ENCODE measurements at regions not wholly inside any gene's neighbourhood (a gene's known extent, or its start where the extent isn't known, plus 50 kb on each side); places are given as distances from the start of the nearest gene placed in this dataset.

GRCh38 chr9:74304598-74304997 lies 192.5 kb upstream of the RORB start:
- H3K9me3 ChIP-seq (ENCODE audit: insufficient read depth, low read length): no peaks in the 10 kb centered on the region
- H3K9me2 ChIP-seq (replicated peaks; ENCODE audit: insufficient read depth, low read length): no peaks in the 10 kb centered on the region
- no peaks in the 10 kb centered on the region for H4K20me1 ChIP-seq (ENCODE audit: low read depth, low read length)
- H3F3A ChIP-seq (ENCODE audit: insufficient read depth): no peaks in the 10 kb centered on the region
- no peak overlapping the region for H3K4me2 ChIP-seq (ENCODE audit: low read depth, low read length, poor library complexity, severe bottlenecking)
- H3K27me3 ChIP-seq (ENCODE audit: low read length): no peaks in the 10 kb centered on the region
- no peak overlapping the region for H3K9ac ChIP-seq (ENCODE audit: low read length)
- no peaks in the 10 kb centered on the region for H3K79me2 ChIP-seq (ENCODE audit: insufficient read depth, low read length)
- H3K4me3 ChIP-seq (ENCODE audit: insufficient read depth, low read length, poor library complexity, severe bottlenecking): no peak overlapping the region
- H3K27ac ChIP-seq (ENCODE audit: low read depth, low read length): no peak overlapping the region
- TF ChIP-seq CTCF (IDR thresholded peaks at IDR 0.05; ENCODE audit: insufficient read depth, low read length, poor library complexity, severe bottlenecking) (no peak), EZH2phosphoT487 (conservative IDR thresholded peaks at IDR 0.05; ENCODE audit: low read length) (no peak)
- H3K36me3 ChIP-seq (ENCODE audit: low read length): no peaks in the 10 kb centered on the region
- H2AFZ ChIP-seq (ENCODE audit: low read depth, low read length, severe bottlenecking): no peak overlapping the region

- Histone ChIP-seq H3K9me3 (ENCODE audit: insufficient read depth, low read length) (no peaks in the 10 kb centered on the region), H3K9me2 (replicated peaks; ENCODE audit: insufficient read depth, low read length) (no peaks in the 10 kb centered on the region), H3K27me3 (ENCODE audit: low read length) (no peaks in the 10 kb centered on the region), H3K27ac (ENCODE audit: low read depth, low read length) (no peak overlapping the region), H3K36me3 (ENCODE audit: low read length) (no peaks in the 10 kb centered on the region), H4K20me1 (ENCODE audit: low read depth, low read length) (no peaks in the 10 kb centered on the region), H3F3A (ENCODE audit: insufficient read depth) (no peaks in the 10 kb centered on the region), H2AFZ (ENCODE audit: low read depth, low read length, severe bottlenecking) (no peak overlapping the region), H3K4me2 (ENCODE audit: low read depth, low read length, poor library complexity, severe bottlenecking) (no peak overlapping the region), H3K4me3 (ENCODE audit: insufficient read depth, low read length, poor library complexity, severe bottlenecking) (no peak overlapping the region), H3K9ac (ENCODE audit: low read length) (no peak overlapping the region), H3K79me2 (ENCODE audit: insufficient read depth, low read length) (no peaks in the 10 kb centered on the region)
- TF ChIP-seq CTCF (IDR thresholded peaks at IDR 0.05; ENCODE audit: insufficient read depth, low read length, poor library complexity, severe bottlenecking) (no peak), EZH2phosphoT487 (conservative IDR thresholded peaks at IDR 0.05; ENCODE audit: low read length) (no peak)
These were observed 187.5 kb upstream of the RORB start for GRCh38 chr9:74309654-74310053.

- Histone ChIP-seq H3K27me3 (ENCODE audit: low read length) (no peaks in the 10 kb centered on the region), H3K27ac (ENCODE audit: low read depth, low read length) (no peak overlapping the region), H3K9ac (ENCODE audit: low read length) (no peak overlapping the region), H2AFZ (ENCODE audit: low read depth, low read length, severe bottlenecking) (no peak overlapping the region), H3K36me3 (ENCODE audit: low read length) (no peaks in the 10 kb centered on the region), H3K4me3 (ENCODE audit: insufficient read depth, low read length, poor library complexity, severe bottlenecking) (no peak overlapping the region), H3K9me2 (replicated peaks; ENCODE audit: insufficient read depth, low read length) (no peaks in the 10 kb centered on the region), H3K4me2 (ENCODE audit: low read depth, low read length, poor library complexity, severe bottlenecking) (no peak overlapping the region), H3F3A (ENCODE audit: insufficient read depth) (no peaks in the 10 kb centered on the region), H3K9me3 (ENCODE audit: insufficient read depth, low read length) (no peaks in the 10 kb centered on the region), H4K20me1 (ENCODE audit: low read depth, low read length) (no peaks in the 10 kb centered on the region), H3K79me2 (ENCODE audit: insufficient read depth, low read length) (no peaks in the 10 kb centered on the region)
- TF ChIP-seq CTCF (IDR thresholded peaks at IDR 0.05; ENCODE audit: insufficient read depth, low read length, poor library complexity, severe bottlenecking): no peak
- no peak for TF ChIP-seq EZH2phosphoT487 (conservative IDR thresholded peaks at IDR 0.05; ENCODE audit: low read length)
These were observed 179.9 kb upstream of the RORB start for GRCh38 chr9:74317235-74317634.

GRCh38 chr9:74321396-74321795 lies 175.7 kb upstream of the RORB start:
- no peaks in the 10 kb centered on the region for H3K27me3 ChIP-seq (ENCODE audit: low read length)
- H3F3A ChIP-seq (ENCODE audit: insufficient read depth): no peaks in the 10 kb centered on the region
- TF ChIP-seq EZH2phosphoT487 (conservative IDR thresholded peaks at IDR 0.05; ENCODE audit: low read length) (no peak), CTCF (IDR thresholded peaks at IDR 0.05; ENCODE audit: insufficient read depth, low read length, poor library complexity, severe bottlenecking) (no peak)
- no peak overlapping the region for H3K4me3 ChIP-seq (ENCODE audit: insufficient read depth, low read length, poor library complexity, severe bottlenecking)
- H3K27ac ChIP-seq (ENCODE audit: low read depth, low read length): no peak overlapping the region
- H3K79me2 ChIP-seq (ENCODE audit: insufficient read depth, low read length): no peaks in the 10 kb centered on the region
- H3K9ac ChIP-seq (ENCODE audit: low read length): no peak overlapping the region
- no peaks in the 10 kb centered on the region for H3K36me3 ChIP-seq (ENCODE audit: low read length)
- H3K9me3 ChIP-seq (ENCODE audit: insufficient read depth, low read length): no peaks in the 10 kb centered on the region
- no peaks in the 10 kb centered on the region for H4K20me1 ChIP-seq (ENCODE audit: low read depth, low read length)
- no peak overlapping the region for H2AFZ ChIP-seq (ENCODE audit: low read depth, low read length, severe bottlenecking)
- H3K9me2 ChIP-seq (replicated peaks; ENCODE audit: insufficient read depth, low read length): no peaks in the 10 kb centered on the region
- no peak overlapping the region for H3K4me2 ChIP-seq (ENCODE audit: low read depth, low read length, poor library complexity, severe bottlenecking)

Measured in SU-DHL-6 (cell line).